Medulla oblongata (tissue), 1 donor: ENCODE measurements at regions not wholly inside any gene's neighbourhood (a gene's known extent, or its start where the extent isn't known, plus 50 kb on each side); places are given as distances from the start of the nearest gene placed in this dataset.
A peak's percentile ranks its signal among the peaks of the same experiment; 100 is the strongest.

ENCODE experiments used
- DNase-seq: peaks from one replicate; pipeline ENCODE4 v3.0.0-alpha.2; 2015; ENCODE audit errors: extremely low spot score

DNA sequence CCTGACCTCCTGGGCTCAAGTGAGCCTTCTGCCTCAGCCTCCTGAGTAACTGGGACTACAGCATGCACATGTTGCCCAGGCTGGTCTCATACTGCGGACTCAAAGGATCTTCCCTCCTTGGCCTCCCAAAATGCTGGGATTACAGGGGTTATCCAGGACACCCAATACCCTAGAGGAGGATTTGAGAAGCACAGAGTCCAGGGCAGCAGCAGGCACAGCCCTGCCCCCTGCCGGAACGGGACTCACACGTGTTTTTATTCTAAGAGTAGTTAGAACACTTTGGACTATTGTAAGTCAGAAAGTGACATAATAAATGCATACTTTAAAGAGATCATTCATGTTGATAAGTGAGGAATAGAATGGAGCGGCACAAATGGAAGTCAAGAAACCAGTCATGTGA, 80.2 kb downstream of the C6orf118 start:
- no peak for DNase-seq

DNA sequence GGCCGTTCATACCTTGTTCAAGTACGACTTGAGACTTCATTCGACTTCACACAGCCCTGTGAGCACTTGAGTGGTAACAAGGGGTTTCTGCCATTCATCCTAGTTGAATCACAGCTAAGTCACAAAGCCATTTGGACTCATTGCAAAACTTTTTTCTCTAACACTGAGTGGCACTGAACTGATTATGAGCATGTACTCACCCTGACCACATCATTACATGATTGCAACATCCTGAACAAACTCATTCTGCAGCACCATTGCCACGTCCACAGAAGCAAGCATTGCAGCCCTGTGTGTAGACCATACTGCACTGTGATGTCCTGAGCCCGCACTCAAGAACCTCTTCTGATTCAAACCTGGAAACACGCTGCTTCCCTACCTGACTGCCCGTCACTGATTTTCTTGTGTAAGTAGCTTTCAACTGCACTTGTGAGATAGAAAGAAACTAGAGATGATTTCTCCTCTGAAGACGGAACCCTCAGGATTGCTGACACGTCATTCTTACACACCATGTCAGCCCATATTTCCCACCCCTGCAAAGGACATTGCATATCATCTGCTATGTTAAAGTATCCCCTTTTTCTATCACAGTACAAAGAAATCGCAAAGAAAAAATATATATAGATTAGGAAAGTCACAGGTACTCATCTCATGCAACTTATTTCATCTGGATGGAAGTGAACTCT, 81.6 kb downstream of the C6orf118 start:
- no peak for DNase-seq

GRCh38 chr6:165223736-165224135, 85.7 kb downstream of the C6orf118 start:
- no peak for DNase-seq

DNA sequence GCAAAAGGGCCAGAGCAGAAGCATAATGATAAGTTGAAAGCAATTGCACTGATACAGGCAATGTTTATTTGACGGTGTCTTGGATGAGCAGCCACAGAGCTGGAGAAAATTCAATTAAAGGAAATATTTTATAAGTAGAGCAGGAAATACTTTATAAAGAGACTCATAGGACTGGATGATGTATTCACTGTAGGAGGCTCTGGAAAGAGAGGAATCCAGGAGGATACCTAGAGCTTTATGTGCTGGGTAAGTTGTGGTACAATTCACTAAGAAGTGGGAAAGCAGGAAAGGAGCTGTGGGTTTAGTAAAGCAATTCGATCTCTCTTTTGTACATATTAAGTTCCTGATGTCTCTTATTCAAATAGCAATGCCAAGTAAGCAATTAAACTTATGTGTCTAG, 86.3 kb downstream of the C6orf118 start:
- no peak for DNase-seq

DNA sequence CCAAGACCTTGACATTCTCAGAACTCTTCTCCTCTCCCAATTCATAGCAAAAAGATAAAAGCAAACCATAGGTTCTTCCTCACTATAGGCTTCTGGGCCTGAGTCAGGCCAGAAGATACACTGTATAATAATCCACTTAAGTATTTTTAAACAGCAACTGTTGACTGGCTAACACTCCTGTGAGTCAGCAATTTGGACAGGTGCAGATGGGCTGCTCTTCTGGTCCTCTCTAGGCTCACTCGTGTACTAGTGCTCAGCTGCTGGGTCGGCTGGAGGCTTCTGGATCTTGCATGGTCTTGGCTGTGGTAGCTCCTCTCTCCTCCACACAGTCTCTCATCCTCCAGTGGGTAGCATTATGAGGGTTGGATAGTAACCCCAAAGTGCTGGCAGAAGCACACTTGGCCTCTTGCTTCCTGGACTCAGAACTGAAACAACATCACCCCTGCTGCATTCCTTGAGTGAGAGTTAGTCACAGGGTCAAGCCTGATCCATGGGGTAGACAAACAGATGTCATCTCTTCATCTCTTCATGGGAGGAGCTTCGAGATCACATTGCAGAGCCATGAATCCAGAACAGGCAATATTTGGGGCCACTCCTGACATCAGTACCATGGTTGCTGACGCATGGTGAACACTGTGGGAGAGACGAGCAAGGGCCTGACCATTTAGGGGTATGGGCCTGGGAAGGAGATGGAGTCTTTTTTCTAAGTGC, 86.9 kb downstream of the C6orf118 start:
- DNase-seq: no peak

GRCh38 chr6:165220045-165220444, 89.4 kb downstream of the C6orf118 start:
- DNase-seq: no peak

DNA sequence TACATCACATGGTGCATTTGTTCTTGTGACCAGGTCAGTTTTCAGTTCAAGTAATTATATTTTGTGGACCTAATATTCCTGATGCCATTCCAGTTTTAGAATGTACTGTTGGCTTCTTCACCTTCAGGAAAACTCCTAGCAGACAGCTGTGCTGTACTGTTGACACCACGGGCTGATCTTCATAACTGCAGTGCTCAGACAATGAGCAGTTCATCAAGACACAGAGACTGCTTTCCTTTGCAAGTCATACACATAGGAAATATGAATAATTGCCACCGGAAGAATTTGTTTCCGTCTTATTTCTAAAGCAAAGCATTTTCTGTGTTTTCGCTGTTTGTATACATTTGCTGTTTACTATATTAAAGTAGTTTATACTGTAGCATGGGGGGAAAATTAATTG, 89.8 kb downstream of the C6orf118 start:
- DNase-seq: no peak

GRCh38 chr6:165218829-165219228, 90.6 kb downstream of the C6orf118 start:
- no peak for DNase-seq

DNA sequence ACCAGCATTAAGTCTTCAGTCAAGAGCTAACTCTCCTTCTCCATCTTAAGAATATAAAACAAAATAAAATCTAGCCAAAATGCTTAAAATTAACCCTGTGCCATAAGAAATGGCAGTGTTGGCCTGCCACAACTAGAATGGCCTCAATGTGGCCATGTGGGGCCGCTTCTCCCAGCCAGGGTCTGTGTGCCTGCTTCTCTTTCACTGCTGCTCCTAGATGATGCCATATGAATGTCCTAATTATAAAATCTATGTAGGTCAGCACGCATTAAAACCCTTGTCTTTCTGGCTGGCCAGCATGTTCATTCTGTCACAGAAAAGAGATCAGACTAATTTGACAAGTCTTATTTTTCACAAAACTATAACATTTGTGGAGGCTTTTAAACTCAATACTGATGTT, 102.6 kb downstream of the C6orf118 start:
- DNase-seq: no peak

DNA sequence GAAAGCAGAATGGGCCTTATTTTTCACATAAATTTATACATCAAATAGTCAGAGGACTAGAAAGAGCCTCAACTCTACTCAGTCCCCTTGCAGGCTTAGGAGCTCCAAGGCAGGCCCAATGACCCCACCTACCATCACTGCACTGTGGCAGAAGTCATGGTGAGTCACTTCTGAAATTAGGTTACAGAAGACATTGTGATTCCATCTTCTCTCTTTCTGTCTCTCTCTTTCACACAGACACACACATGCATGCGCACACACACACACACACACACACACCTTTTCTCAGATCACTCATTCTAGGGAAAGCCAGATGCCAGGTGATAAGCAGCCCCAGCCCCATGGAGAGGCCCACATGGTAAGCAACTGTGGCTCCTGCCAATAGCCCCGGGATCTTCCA, 103.8 kb downstream of the C6orf118 start:
- no peak for DNase-seq

- no peak for DNase-seq
Observed at GRCh38 chr6:165204807-165205545, 104.4 kb downstream of the C6orf118 start.

DNA sequence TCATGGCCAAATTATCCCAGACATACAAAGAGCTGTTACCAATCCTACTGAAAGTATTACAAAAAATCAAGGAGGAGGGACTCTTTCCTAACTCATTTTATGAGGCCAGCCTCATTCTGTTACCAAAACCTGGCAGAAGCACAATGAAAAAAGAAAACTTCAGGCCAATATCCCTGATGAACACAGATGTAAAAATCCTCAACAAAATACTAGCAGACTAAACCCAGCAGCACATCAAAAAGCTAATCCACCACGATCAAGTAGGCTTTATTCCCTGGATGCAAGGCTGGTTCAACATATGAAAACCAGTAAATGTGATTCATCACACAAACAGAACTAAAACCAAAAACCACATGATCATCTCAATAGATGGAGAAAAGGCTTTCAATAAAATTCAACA, 109.2 kb downstream of the C6orf118 start:
- DNase-seq: no peak

- DNase-seq: no peak
Observed at GRCh38 chr6:165191461-165191860, 117.9 kb downstream of the C6orf118 start.

DNA sequence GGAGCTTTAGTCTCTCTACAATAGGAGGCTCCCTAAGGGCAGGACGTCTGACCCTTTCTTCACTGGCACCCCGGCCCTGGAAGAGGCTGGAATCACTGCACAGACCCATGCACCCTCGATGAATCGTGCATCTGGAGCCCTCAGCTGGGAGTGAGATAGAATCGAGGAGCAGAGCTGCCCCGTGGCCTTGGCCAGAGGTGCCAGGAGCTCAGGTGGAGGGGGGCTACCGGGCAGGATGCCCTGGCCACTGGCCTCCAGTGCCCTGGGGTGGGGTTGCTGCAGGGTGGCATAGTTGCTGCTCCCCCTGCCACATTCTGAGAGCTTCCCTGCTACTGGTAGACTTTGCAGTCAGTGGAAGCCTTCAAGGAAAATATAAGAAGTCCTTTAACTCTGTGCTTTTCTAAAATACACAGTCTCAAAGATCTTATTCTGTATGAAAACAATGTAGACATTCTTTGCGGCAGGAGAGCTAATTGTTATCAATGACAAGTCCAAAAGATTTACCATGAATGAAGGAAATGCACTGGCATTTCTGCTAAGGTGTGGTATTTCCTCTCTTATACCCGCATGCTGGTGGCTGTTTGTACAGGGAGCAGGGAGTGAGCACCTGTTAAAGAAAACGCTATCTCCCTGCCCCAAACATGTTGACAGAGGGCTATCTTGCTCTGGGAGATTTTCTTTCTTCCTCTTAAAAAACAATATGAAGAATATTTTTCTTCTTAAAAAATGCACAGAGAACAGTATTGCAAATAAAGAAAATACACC, 122.8 kb downstream of the C6orf118 start:
- DNase-seq: no peak

DNA sequence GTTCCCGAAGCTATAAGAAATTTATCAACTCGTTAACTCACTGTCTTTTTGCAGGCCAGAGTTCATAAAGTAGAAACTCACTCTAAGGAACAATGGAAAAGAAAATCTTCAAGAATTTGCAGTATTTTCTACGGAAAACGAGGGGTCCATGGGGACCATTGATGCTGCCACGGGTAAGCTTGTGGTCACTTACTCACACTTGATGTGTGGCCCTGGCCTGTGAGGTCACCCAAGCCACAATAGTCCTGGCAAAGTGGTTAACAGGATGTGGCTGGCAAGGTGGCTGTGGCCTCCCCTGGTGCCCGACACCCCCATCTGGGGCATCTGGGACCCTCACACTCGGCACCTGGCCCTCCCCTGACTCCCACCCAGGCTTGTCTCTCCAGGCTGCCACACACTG, 123.4 kb downstream of the C6orf118 start:
- DNase-seq: no peak

DNA sequence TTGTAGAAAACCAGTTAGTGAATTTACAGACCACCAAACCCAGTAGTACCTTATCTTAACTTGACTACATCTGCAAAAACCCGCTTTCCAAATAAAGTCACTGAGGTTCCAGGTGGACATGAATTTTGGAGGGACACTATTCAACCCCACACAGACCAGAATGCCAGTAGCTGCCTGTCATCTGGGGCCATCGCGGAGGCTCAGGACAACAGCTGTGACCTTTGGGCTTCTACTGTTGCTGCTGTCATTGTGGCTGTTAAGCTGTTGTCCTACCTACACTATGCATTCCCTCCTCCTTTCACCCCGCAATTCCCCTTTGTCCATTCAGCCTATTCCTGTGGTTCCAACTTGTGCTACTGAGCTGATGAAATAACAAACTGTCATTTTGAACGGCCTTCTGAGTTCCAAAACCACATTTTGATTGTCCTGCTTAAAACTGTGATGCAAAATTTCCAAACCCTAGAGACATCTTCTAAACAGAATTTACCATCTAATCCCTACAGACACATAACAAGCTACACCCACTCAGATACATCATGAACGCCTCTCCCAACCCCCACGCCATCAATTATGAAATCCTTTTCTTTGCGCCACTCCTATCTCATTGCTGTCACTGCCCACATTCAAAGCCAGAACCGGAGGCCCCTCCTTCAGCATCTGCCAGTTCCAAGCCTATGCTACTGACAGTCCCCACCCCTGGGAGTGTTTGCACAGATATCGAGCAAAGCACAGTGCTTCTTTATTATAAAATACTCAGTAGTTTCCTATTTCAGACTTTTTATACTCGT, 125.0 kb downstream of the C6orf118 start:
- peak; percentile 24 for DNase-seq

GRCh38 chr6:165183496-165184140, 125.8 kb downstream of the C6orf118 start:
- no peak for DNase-seq

GRCh38 chr6:165183071-165183470, 126.3 kb downstream of the C6orf118 start:
- no peak for DNase-seq

DNA sequence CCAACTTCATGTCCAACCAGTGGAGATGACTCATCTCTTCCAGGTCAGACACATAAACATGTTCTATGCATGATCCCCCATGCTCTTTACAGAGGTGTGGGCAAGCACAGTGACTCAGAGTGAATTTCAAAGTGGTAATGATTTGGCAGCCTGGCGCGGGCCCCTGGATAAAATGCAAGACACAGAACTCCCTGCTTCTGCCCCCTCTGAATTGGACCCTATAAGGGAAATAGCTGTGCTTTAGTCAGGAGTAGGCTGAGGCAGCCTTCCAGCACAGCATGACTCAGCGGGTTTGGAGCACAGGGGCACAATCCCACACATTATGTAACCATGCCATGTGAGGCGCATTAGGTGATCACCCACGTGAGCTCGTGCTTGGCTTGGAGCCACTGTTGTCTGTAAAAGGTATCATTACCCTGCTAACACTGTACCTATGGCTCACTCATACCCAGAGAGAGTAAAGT, 127.4 kb downstream of the C6orf118 start:
- DNase-seq: no peak

GRCh38 chr6:165178056-165178455, 131.3 kb downstream of the C6orf118 start:
- no peak for DNase-seq

- no peak for DNase-seq
Observed at GRCh38 chr6:165173484-165173883, 135.9 kb downstream of the C6orf118 start.
